Bronchial epithelial cell (primary cell): ENCODE measurements at regions not wholly inside any gene's neighbourhood (a gene's known extent, or its start where the extent isn't known, plus 50 kb on each side); places are given as distances from the start of the nearest gene placed in this dataset.
A peak's percentile ranks its signal among the peaks of the same experiment; 100 is the strongest.

Experiments
- DNase-seq: peaks from one replicate; pipeline ENCODE4 v3.0.0-alpha.2; 2010; ENCODE audit warnings: low read depth
- FAIRE-seq: peaks from 2 replicates; lab custom pipeline; 2011; peaks lifted over from hg19 to GRCh38; lab: Jason Lieb, UNC
- H3K27me3 ChIP-seq: 2 replicates; pipeline ENCODE4 v1.5.1; 2011; ENCODE audit warnings: low read length; ENCODE audit not compliant: control insufficient read depth, insufficient read depth
- H3K36me3 ChIP-seq: 2 replicates; pipeline ENCODE4 v1.5.1; 2011; ENCODE audit warnings: low read length; ENCODE audit not compliant: control insufficient read depth, insufficient read depth
- H3K4me3 ChIP-seq: 2 replicates; pipeline ENCODE4 v1.5.1; 2011; ENCODE audit warnings: mild to moderate bottlenecking, low read depth, low read length, control low read depth
- CTCF ChIP-seq: IDR thresholded peaks from 2 replicates; pipeline ENCODE4 v1.5.1; 2011; ENCODE audit warnings: mild to moderate bottlenecking, moderate library complexity, low read length, control low read depth, inconsistent platforms; ENCODE audit not compliant: insufficient read depth, severe bottlenecking

GRCh38 chr3:106593381-106593780, 724.6 kb upstream of the CBLB start:
- Histone ChIP-seq H3K36me3 (no peaks in the 10 kb centered on the region), H3K27me3 (no peaks in the 10 kb centered on the region), H3K4me3 (no peak overlapping the region)
- FAIRE-seq = no peak
- no peak for DNase-seq
- TF ChIP-seq CTCF = no peak

- Histone ChIP-seq H3K27me3 (no peaks in the 10 kb centered on the region), H3K4me3 (no peak overlapping the region), H3K36me3 (no peaks in the 10 kb centered on the region)
- FAIRE-seq (no peak), DNase-seq (peak; percentile 68)
- TF ChIP-seq CTCF = peak; percentile 77
Observed at GRCh38 chr3:106609666-106610301, 741.0 kb upstream of the CBLB start.

GRCh38 chr3:106610362-106610959, 741.6 kb upstream of the CBLB start:
- TF ChIP-seq CTCF = no peak
- DNase-seq = peak; percentile 36
- H3K27me3 ChIP-seq = no peaks in the 10 kb centered on the region
- H3K4me3 ChIP-seq = no peak overlapping the region
- FAIRE-seq = no peak
- no peaks in the 10 kb centered on the region for H3K36me3 ChIP-seq

- no peaks in the 10 kb centered on the region for H3K27me3 ChIP-seq
- no peaks in the 10 kb centered on the region for H3K36me3 ChIP-seq
- FAIRE-seq (no peak), DNase-seq (no peak)
- TF ChIP-seq CTCF = no peak
- no peak overlapping the region for H3K4me3 ChIP-seq
Observed at GRCh38 chr3:106611116-106611515, 742.3 kb upstream of the CBLB start.

- no peak for FAIRE-seq
- Histone ChIP-seq H3K36me3 (no peaks in the 10 kb centered on the region), H3K4me3 (no peak overlapping the region)
Observed at GRCh38 chr3:106611841-106612240, 743.0 kb upstream of the CBLB start.

More at GRCh38 chr3:106611841-106612240, 743.0 kb upstream of the CBLB start:
- H3K27me3 ChIP-seq = no peaks in the 10 kb centered on the region
- TF ChIP-seq CTCF = no peak
- DNase-seq = no peak
